ENCODE measurements at regions not wholly inside any gene's neighbourhood (a gene's known extent, or its start where the extent isn't known, plus 50 kb on each side); places are given as distances from the start of the nearest gene placed in this dataset.

DNA sequence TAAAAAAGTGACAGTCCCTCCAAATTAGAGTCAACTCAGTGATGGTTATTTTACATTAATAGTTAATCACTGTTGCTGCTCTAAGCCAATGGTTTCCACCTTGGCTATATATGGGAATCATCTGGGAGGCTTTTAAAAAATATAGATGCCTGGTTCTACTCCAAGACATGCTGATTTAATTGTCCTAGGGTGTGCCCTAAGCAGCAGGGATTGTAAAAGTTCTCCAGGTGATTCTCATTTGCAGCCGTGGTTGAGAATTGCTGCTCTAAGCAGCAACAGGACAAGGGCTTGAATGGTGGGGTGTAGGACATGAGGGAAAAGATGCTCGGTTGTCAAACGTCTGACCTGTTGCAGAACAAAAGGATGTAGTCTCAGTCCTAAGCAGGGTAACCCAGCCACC, 405.1 kb upstream of the MCTP2 start:
- FAIRE-seq, result no peak
- no peaks in the 10 kb centered on the region for H4K20me1 ChIP-seq (replicated peaks in 1 of 2; ENCODE audit: control insufficient read depth in 1 of 2, insufficient read depth in 2 of 2, low read length in 2 of 2)
- no peak overlapping the region for H3K4ac ChIP-seq (replicated peaks; ENCODE audit: insufficient read length, low read depth, low read length)
- WGBS, 2 experiments (ENCODE audit: extremely low coverage in 1 of 2, insufficient coverage in 1 of 2, insufficient read length in 1 of 2, insufficient replicate concordance in 2 of 2, low coverage in 1 of 2, low lambda C conversion rate in 2 of 2, missing lambda C conversion rate in 1 of 2), result 89% methylated on average over 3 of the region's 3 CpGs; no CpG with 5 or more reads in 1 of the 2 experiments
- TF ChIP-seq KDM4A (IDR thresholded peaks at IDR 0.05; ENCODE audit: low read depth, low read length, severe bottlenecking) (no peak), JUND (IDR thresholded peaks at IDR 0.05; ENCODE audit: low read length) (no peak)
- no peak overlapping the region for H2BK15ac ChIP-seq (ENCODE audit: low read length)
- H3K79me1 ChIP-seq (ENCODE audit: low read depth, low read length), result no peaks in the 10 kb centered on the region
- no peak overlapping the region for H3K27ac ChIP-seq (ENCODE audit: low read depth, low read length)
- no peak overlapping the region for H2BK20ac ChIP-seq (ENCODE audit: low read length)
- no peak overlapping the region for H3K18ac ChIP-seq (ENCODE audit: extremely low read depth, low read length)
- H4K5ac ChIP-seq (ENCODE audit: insufficient read length, low read depth, low read length), result no peak overlapping the region
- no peak overlapping the region for H3K4me3 ChIP-seq (ENCODE audit: extremely low read depth in 1 of 4, insufficient read depth in 2 of 4, low read depth in 3 of 4, low read length in 4 of 4)
- H3K36me3 ChIP-seq (ENCODE audit: control insufficient read depth in 2 of 4, insufficient read depth in 4 of 4, low read length in 3 of 4), result no peaks in the 10 kb centered on the region
- CTCF ChIA-PET (ENCODE audit: partially characterized antibody), result no interaction called here
- no peak overlapping the region for H2BK120ac ChIP-seq (replicated peaks; ENCODE audit: low read depth, low read length)
- no peak overlapping the region for H2BK5ac ChIP-seq (ENCODE audit: low read depth, low read length)
- H3K14ac ChIP-seq (ENCODE audit: insufficient read length), result no peak overlapping the region
- H3K27me3 ChIP-seq (replicated peaks in 1 of 4; ENCODE audit: control insufficient read depth in 3 of 4, extremely low read depth in 1 of 4, insufficient read depth in 3 of 4, low read length in 3 of 4), result no peaks in the 10 kb centered on the region
- H3K4me1 ChIP-seq (replicated peaks in 1 of 4; ENCODE audit: control insufficient read depth in 3 of 4, insufficient read depth in 4 of 4, low read length in 3 of 4), result peaks cover 0 to 5% (median 2%) of the 10 kb centered on the region in 4 experiments; a peak in 4 of 7 replicates
- H4K91ac ChIP-seq (replicated peaks; ENCODE audit: insufficient read length, low read length), result no peak overlapping the region
- no peaks in the 10 kb centered on the region for H3K23me2 ChIP-seq (ENCODE audit: low read depth, low read length)
- H4K8ac ChIP-seq (ENCODE audit: extremely low read depth, insufficient read depth, low read length), result no peak overlapping the region
- H3K9ac ChIP-seq (replicated peaks in 1 of 4; ENCODE audit: extremely low read depth in 1 of 4, low read depth in 3 of 4, low read length in 3 of 4), result no peak overlapping the region
- no peaks in the 10 kb centered on the region for H3K9me3 ChIP-seq (ENCODE audit: insufficient read depth in 2 of 2, low read depth in 1 of 2, low read length in 1 of 2)
- no peaks in the 10 kb centered on the region for H3K79me2 ChIP-seq (ENCODE audit: control insufficient read depth in 1 of 2, insufficient read depth in 2 of 2, low read length in 2 of 2)
- POLR2A ChIA-PET (ENCODE audit: partially characterized antibody), result no interaction called here
- H2BK12ac ChIP-seq (ENCODE audit: low read depth, low read length), result no peak overlapping the region
- H3K23ac ChIP-seq (ENCODE audit: insufficient read length), result no peak overlapping the region
- DNase-seq (ENCODE audit: low read depth in 1 of 2, low spot score in 2 of 2), result no peak
- H2AK5ac ChIP-seq (ENCODE audit: low read depth, low read length), result no peak overlapping the region
- H3K4me2 ChIP-seq (ENCODE audit: insufficient read depth in 1 of 2, low read depth in 2 of 2, low read length in 2 of 2), result no peak overlapping the region
- no peak overlapping the region for H3K56ac ChIP-seq (replicated peaks; ENCODE audit: insufficient read length, low read depth, low read length)
- H2AFZ ChIP-seq (ENCODE audit: low read length), result no peak overlapping the region

All from H1 (cell line).